Thoracic aorta (tissue), 2 donors: ENCODE measurements at regions not wholly inside any gene's neighbourhood (a gene's known extent, or its start where the extent isn't known, plus 50 kb on each side); places are given as distances from the start of the nearest gene placed in this dataset.

Experiments used
- ATAC-seq: fragments of 150-250 bp; one replicate; pipeline ENCODE4 v1.8.0; 2017; ENCODE audit warnings: low read depth; ENCODE audit not compliant: insufficient number of reproducible peaks, low FRiP score
- DNase-seq: peaks from one replicate; pipeline ENCODE4 v3.0.0-alpha.2; 2020; ENCODE audit warnings: low spot score
- H3K27ac ChIP-seq, 2 donors: fragments of 200-600 bp; sonication (generic); 1 replicate in 1 of 2; 2 replicates in 1 of 2; pipeline ENCODE4 v1.5.1; 2016; ENCODE audit warnings: mild to moderate bottlenecking in 2 of 2, moderate library complexity in 2 of 2
- H3K27me3 ChIP-seq: fragments of 200-600 bp; sonication (generic); replicated peaks from 2 replicates; pipeline ENCODE4 v1.6.0; 2016; ENCODE audit warnings: mild to moderate bottlenecking; ENCODE audit not compliant: insufficient read depth
- H3K36me3 ChIP-seq: fragments of 200-600 bp; sonication (generic); one replicate; pipeline ENCODE4 v1.5.1; 2016
- H3K4me1 ChIP-seq, 2 donors: fragments of 200-600 bp; sonication (generic); 1 replicate in 1 of 2; 2 replicates in 1 of 2; pipeline versions ENCODE4 v1.5.1 to v1.6.0; 2016; ENCODE audit warnings: low read depth in 2 of 2, mild to moderate bottlenecking in 1 of 2; ENCODE audit not compliant: control insufficient read depth in 1 of 2
- H3K4me3 ChIP-seq: fragments of 200-600 bp; sonication (generic); 2 replicates; pipeline ENCODE4 v1.5.1; 2016; ENCODE audit warnings: mild to moderate bottlenecking
- H3K9me3 ChIP-seq: fragments of 200-600 bp; sonication (generic); 2 replicates; pipeline ENCODE4 v1.5.1; 2016
- TF ChIP-seq, protein P1 (sequence below): fragments of 200-600 bp; sonication (generic); IDR thresholded peaks from one replicate; pipeline ENCODE4 v1.5.1; 2019; ENCODE audit warnings: antibody characterized with exemption

DNA sequence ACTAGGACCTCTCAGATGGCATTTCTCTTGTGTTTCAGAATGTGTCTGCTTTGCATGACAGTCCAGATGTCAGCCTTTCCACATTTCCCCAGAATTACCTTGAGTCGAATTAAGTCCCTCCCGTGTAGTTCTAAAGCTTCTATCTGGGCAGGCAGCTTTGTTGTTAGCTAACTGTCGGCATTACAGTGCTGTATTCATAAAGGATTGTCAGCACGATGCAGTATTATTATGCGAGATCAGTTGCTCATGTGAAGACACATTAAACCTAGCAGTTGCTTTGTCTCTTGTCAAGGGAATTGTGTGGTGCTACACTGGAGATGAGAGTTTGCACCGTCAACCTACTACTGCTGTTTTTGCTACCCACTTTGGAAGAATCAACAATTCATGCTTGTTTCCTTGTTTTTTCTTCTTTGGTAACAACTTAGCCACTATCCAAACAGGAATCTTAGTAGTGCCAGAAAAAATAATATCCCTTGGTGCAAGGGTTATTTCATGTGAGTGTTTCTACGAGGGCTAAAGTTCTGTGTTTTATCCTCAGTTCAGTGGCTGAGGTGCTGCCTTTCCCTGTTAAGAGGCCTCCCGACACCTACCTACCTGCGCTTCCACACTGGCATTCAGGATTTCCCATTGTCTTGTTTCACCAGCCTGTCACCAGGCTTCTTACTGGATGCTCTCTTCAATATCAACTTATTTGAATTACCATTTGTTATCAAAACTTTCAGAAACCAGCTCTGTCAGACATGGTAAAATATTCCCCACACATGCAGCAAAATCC, 297.9 kb upstream of the G2E3 start:
- no peaks in the 10 kb centered on the region for H3K9me3 ChIP-seq
- TF ChIP-seq, protein P1, sequence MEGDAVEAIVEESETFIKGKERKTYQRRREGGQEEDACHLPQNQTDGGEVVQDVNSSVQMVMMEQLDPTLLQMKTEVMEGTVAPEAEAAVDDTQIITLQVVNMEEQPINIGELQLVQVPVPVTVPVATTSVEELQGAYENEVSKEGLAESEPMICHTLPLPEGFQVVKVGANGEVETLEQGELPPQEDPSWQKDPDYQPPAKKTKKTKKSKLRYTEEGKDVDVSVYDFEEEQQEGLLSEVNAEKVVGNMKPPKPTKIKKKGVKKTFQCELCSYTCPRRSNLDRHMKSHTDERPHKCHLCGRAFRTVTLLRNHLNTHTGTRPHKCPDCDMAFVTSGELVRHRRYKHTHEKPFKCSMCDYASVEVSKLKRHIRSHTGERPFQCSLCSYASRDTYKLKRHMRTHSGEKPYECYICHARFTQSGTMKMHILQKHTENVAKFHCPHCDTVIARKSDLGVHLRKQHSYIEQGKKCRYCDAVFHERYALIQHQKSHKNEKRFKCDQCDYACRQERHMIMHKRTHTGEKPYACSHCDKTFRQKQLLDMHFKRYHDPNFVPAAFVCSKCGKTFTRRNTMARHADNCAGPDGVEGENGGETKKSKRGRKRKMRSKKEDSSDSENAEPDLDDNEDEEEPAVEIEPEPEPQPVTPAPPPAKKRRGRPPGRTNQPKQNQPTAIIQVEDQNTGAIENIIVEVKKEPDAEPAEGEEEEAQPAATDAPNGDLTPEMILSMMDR, result no peak
- ATAC-seq (no peak), DNase-seq (no peak)
- H3K27me3 ChIP-seq, result no peaks in the 10 kb centered on the region
- no peaks in the 10 kb centered on the region for H3K36me3 ChIP-seq
- H3K27ac ChIP-seq, result no peak overlapping the region
- H3K4me1 ChIP-seq, result no peaks in the 10 kb centered on the region
- no peak overlapping the region for H3K4me3 ChIP-seq

DNA sequence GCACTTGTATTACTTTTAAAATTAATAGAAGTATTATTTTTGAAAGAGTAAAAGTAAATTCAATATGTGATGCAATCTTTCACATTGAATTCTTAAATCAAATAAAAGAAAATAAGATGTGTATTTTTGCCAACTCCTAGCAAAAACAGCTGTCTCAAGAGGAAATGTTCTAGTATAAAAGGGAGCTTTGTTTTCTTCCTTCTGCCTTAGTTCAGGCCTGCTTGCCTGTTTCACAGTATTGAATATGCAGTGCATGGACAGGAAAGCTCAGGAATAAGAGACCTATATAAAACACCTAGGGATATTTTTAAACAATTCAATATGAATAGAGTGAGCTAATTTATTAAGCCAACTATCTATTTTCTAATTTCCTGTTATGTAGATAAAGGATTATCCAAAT, 294.8 kb upstream of the G2E3 start:
- no peak overlapping the region for H3K27ac ChIP-seq
- ATAC-seq, result no peak

DNA sequence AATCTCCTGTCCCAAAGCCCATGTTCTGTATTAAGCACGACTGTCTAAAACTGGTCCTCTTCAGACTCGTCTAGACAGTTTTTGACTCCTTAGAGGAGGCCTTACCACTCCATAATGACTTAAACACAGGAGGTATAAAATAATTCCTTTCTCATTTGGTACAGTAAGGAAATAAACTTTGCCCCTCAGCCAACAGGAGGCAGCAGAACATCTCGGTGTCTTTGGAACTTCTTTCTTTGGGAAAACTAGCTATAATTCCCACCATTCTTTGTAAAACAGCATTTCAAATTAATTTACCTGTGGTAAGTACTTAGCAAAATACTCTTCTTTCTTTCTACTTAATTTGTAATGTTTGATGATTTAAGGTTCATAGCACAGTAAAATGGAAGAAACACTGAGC, 292.7 kb upstream of the G2E3 start:
- Histone ChIP-seq H3K27me3 (no peaks in the 10 kb centered on the region), H3K27ac (no peak overlapping the region), H3K4me1 (peaks cover 0 to 10% of the 10 kb centered on the region in 2 donors), H3K9me3 (no peaks in the 10 kb centered on the region), H3K4me3 (no peak overlapping the region), H3K36me3 (no peaks in the 10 kb centered on the region)
- no peak for ATAC-seq
- no peak for DNase-seq
- TF ChIP-seq, protein P1, result no peak

More for the DNA sequence above, 294.8 kb upstream of the G2E3 start:
- H3K27me3 ChIP-seq, result no peaks in the 10 kb centered on the region
- peaks cover 0 to 6% of the 10 kb centered on the region in 2 donors for H3K4me1 ChIP-seq
- DNase-seq, result no peak
- H3K36me3 ChIP-seq, result no peaks in the 10 kb centered on the region
- no peaks in the 10 kb centered on the region for H3K9me3 ChIP-seq
- no peak overlapping the region for H3K4me3 ChIP-seq
- TF ChIP-seq, protein P1, result no peak

DNA sequence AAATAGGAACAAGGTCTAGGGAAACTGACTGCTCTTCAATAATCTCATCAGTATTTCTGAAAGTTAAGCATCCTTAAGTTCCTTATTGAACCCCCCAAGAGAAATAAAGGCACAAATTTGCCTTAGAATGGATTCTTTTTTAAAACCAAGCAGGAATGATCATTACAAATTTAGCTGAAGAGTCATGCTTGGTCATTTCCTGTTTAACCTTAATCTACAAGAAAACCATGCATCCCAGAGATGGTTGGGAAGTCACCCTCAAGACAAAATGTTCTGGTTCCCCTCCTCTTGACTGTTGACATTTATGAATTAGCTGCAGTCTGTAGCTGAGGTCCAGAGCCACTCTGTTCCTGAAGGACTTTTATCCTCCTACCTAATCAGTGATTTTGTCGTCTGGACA, 291.8 kb upstream of the G2E3 start:
- Histone ChIP-seq H3K36me3 (no peaks in the 10 kb centered on the region), H3K27ac (no peak overlapping the region)
- ATAC-seq, result no peak

More for the DNA sequence above, 291.8 kb upstream of the G2E3 start:
- Histone ChIP-seq H3K9me3 (no peaks in the 10 kb centered on the region), H3K27me3 (no peaks in the 10 kb centered on the region), H3K4me3 (no peak overlapping the region), H3K4me1 (peaks cover 0 to 10% of the 10 kb centered on the region in 2 donors)
- no peak for DNase-seq
- TF ChIP-seq, protein P1, result no peak
